ENCODE measurements at regions not wholly inside any gene's neighbourhood (a gene's known extent, or its start where the extent isn't known, plus 50 kb on each side); places are given as distances from the start of the nearest gene placed in this dataset.
"Not testable (repeated sequence)": the region's sequence is repeated elsewhere in the genome, so short reads cannot be mapped to it uniquely, and the experiment has no call there.

GRCh38 chr6:113366505-113366904, 490.6 kb upstream of the MARCKS start:
- TF ChIP-seq, protein P1, sequence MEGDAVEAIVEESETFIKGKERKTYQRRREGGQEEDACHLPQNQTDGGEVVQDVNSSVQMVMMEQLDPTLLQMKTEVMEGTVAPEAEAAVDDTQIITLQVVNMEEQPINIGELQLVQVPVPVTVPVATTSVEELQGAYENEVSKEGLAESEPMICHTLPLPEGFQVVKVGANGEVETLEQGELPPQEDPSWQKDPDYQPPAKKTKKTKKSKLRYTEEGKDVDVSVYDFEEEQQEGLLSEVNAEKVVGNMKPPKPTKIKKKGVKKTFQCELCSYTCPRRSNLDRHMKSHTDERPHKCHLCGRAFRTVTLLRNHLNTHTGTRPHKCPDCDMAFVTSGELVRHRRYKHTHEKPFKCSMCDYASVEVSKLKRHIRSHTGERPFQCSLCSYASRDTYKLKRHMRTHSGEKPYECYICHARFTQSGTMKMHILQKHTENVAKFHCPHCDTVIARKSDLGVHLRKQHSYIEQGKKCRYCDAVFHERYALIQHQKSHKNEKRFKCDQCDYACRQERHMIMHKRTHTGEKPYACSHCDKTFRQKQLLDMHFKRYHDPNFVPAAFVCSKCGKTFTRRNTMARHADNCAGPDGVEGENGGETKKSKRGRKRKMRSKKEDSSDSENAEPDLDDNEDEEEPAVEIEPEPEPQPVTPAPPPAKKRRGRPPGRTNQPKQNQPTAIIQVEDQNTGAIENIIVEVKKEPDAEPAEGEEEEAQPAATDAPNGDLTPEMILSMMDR (conservative IDR thresholded peaks at IDR 0.05; ENCODE audit: low read depth, low read length) = no peak
- no peak overlapping the region for H3K4me3 ChIP-seq (ENCODE audit: low read depth, low read length)
- no peak for DNase-seq (ENCODE audit: low read depth)

DNA sequence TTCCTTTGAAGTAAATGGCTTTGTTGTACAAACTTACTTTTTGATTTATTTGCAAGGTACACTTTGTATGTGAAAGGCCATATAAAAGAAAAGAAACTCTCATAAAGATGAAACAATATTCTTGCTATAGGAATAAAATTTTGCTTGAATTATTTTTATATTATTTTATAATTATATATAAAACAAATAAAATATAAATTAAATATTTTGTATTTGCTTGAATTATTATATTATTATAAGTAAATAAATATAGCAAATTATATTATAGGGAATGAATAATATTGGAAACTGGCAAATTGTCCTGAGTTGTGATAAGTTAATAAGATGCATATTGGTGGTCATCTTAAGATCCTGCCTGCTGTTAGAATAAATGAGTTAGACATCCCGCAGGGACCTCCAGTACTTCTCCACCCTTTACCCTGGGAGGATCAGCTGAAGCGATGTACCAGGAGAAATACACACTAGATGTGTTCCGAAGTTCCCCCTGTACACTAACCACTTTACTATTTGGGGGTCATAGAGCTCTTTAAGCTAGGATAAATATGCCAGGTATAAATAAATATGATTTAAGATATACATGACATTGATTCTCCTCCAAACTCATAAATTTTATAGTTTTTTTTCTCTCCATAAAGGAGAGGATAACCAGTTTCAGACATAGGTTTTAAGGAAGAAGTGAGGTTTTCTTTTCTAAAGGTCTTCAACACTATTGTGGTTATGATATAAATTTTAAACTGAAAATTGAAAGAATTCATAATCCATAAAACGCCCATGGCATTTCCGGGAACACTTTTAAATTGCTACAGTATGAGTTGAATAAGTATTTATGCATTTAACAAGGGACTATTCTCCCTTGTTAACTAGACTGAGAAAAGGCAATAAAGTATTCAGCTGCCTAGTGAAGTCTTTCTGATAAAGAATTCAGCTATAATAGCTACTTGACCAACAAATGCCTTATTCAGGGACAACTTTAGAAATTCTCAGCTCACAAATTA, 486.3 kb upstream of the MARCKS start:
- TF ChIP-seq, protein P1 (conservative IDR thresholded peaks at IDR 0.05; ENCODE audit: low read depth, low read length) = no peak
- no peak overlapping the region for H3K4me3 ChIP-seq (ENCODE audit: low read depth, low read length)
- DNase-seq (ENCODE audit: low read depth) = no peak

GRCh38 chr6:113375466-113375865, 481.7 kb upstream of the MARCKS start:
- not testable (repeated sequence) for DNase-seq (ENCODE audit: low read depth); H3K4me3 ChIP-seq (ENCODE audit: low read depth, low read length)

DNA sequence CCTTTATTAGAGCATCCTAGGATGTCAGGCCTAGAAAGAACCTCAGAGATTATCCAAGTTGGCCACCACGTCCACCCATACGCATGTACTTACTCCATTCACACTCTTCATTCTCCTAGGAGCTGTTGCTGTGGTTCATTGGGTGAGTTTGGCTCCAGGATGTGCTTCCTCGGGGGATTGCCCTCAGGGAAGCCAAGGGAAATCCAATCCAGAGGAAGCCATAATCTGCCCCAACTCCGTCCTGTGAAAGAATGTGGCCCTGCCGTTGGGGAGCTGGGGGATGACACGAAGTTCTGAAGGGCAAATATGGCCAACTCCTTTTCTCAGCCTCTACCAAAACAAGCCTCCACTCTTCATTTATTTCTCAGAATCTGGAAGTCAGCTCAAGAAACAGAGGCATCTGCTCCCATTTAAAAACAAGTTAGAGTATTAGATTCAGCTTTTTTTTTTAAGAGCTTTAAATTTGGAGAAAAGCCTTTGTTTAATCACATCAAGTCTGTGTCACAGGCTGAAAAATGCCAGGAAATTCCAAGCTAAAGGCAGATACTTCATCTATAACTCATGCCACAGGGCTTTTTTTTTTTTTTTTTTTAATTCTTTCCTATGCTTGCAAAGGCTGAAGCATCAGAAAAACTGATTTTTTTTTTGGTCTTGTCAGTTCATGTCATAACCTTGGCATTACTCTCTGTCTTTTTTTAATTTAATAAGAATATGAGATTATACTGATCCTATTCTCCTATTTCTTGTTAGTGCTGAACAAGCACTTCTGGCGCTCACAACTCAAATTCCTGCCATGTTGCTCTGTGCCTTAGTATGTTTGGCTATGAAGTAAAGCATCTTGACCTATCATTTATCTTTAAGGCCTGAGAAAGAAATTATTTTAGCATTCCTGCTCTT, 480.9 kb upstream of the MARCKS start:
- no peak overlapping the region for H3K4me3 ChIP-seq (ENCODE audit: low read depth, low read length)
- TF ChIP-seq, protein P1 (conservative IDR thresholded peaks at IDR 0.05; ENCODE audit: low read depth, low read length) = no peak
- DNase-seq (ENCODE audit: low read depth) = no peak

GRCh38 chr6:113376847-113377165, 480.3 kb upstream of the MARCKS start:
- TF ChIP-seq, protein P1 (conservative IDR thresholded peaks at IDR 0.05; ENCODE audit: low read depth, low read length) = no peak
- H3K4me3 ChIP-seq (ENCODE audit: low read depth, low read length) = no peak overlapping the region
- DNase-seq (ENCODE audit: low read depth) = no peak

DNA sequence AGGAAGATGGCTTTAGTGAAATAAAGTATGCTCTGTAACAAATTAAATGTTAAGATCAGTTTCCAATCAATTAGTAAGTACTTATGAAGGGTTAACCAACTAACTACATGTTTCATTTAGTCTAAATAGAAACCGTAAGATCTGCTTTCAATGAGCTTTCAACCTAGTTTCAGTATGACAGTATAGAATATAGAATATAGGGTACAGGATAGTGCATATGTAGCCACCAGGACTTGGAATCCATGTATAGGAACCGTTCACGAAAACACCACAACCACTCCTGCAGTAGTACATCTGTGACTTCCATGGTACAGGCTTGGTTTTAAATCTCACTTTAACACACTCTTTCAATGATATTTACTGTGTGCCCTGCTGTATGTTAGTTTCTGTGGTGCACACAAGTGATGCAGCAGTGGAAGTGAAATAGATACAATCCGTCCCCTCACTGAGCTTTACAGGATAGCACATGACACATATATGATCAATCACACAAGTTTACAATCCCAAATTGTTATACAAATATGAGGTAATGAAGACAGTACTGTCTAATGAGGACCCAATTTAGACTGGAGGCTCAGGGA, 479.7 kb upstream of the MARCKS start:
- TF ChIP-seq, protein P1 (conservative IDR thresholded peaks at IDR 0.05; ENCODE audit: low read depth, low read length) = no peak
- no peak for DNase-seq (ENCODE audit: low read depth)
- no peak overlapping the region for H3K4me3 ChIP-seq (ENCODE audit: low read depth, low read length)

GRCh38 chr6:113380591-113380990, 476.6 kb upstream of the MARCKS start:
- DNase-seq (ENCODE audit: low read depth) = no peak
- TF ChIP-seq, protein P1 (conservative IDR thresholded peaks at IDR 0.05; ENCODE audit: low read depth, low read length) = no peak
- H3K4me3 ChIP-seq (ENCODE audit: low read depth, low read length) = no peak overlapping the region
